SJSA1 (cell line): ENCODE measurements at regions not wholly inside any gene's neighbourhood (a gene's known extent, or its start where the extent isn't known, plus 50 kb on each side); places are given as distances from the start of the nearest gene placed in this dataset.
"Not testable (repeated sequence)": the region's sequence is repeated elsewhere in the genome, so short reads cannot be mapped to it uniquely, and the experiment has no call there.

Experiments used
- DNase-seq, 2 experiments: peaks; one replicate each; pipeline ENCODE4 v3.0.0-alpha.2; 2015 to 2020; ENCODE audit warnings: low spot score in 2 of 2, low read depth in 1 of 2
- H3K27ac ChIP-seq: fragments of 250-450 bp; sonication (Bioruptor Pico); 2 replicates; pipeline ENCODE4 v1.5.1; 2020; ENCODE audit warnings: mild to moderate bottlenecking, moderate library complexity
- H3K27me3 ChIP-seq: fragments of 250-450 bp; sonication (Bioruptor Pico); replicated peaks from 2 replicates; pipeline ENCODE4 v1.5.1; 2020; ENCODE audit warnings: mild to moderate bottlenecking, moderate library complexity
- H3K36me3 ChIP-seq: fragments of 250-450 bp; sonication (Bioruptor Pico); 2 replicates; pipeline ENCODE4 v1.5.1; 2020; ENCODE audit warnings: mild to moderate bottlenecking
- H3K4me1 ChIP-seq: fragments of 250-450 bp; sonication (Bioruptor Pico); replicated peaks from 2 replicates; pipeline ENCODE4 v1.6.1; 2021; ENCODE audit warnings: mild to moderate bottlenecking
- H3K4me3 ChIP-seq: fragments of 250-450 bp; sonication (Bioruptor Pico); 2 replicates; pipeline ENCODE4 v1.5.1; 2020; ENCODE audit warnings: mild to moderate bottlenecking
- H3K9me3 ChIP-seq: fragments of 250-450 bp; sonication (Bioruptor Pico); replicated peaks from 2 replicates; pipeline ENCODE4 v1.5.1; 2020; ENCODE audit warnings: mild to moderate bottlenecking

DNA sequence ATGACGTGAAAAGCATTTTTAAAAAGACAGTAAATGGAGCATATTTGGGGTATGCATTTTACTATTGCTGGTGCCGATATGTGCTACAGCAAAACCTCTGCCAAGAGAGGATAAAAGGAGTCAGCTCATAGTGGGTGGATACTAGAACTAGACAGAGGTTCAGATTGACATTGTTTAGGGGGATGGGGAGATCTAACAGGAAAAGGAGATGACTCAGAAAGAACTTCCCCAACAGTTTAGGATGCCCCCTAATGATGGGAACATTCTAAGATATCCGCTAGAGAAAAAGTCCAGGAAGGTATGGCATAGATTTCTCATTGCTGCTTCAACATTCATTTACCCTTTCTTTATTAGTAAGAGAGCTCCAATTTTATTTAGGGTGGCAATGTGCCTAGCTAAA lies 110.5 kb upstream of the CLEC14A start:
- Histone ChIP-seq H3K9me3 (no peaks in the 10 kb centered on the region), H3K27me3 (no peaks in the 10 kb centered on the region), H3K36me3 (no peaks in the 10 kb centered on the region), H3K4me1 (no peaks in the 10 kb centered on the region), H3K27ac (no peak overlapping the region), H3K4me3 (no peak overlapping the region)
- no peak for DNase-seq

DNA sequence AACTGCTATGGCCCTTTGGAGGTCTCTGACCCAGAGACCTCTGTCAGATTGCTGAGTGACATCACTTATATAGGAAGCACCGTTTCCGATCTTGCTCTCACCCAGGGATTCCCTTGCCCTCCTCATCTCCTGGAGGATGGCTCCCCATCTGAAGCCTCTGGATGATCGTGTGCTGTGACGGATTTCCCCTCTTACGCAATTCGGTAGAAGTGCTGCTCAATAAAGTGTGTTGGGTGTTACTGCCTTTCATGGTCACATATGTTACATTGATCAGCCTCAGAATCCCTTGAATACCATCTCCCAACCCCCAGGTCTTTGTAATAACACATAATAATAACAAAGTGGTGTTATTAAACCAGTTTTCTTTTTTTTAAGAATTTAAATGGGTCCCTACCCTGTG lies 107.3 kb upstream of the CLEC14A start:
- Histone ChIP-seq H3K4me3 (no peak overlapping the region), H3K36me3 (no peaks in the 10 kb centered on the region), H3K27me3 (no peaks in the 10 kb centered on the region), H3K9me3 (no peaks in the 10 kb centered on the region), H3K4me1 (no peaks in the 10 kb centered on the region), H3K27ac (no peak overlapping the region)
- no peak for DNase-seq

DNA sequence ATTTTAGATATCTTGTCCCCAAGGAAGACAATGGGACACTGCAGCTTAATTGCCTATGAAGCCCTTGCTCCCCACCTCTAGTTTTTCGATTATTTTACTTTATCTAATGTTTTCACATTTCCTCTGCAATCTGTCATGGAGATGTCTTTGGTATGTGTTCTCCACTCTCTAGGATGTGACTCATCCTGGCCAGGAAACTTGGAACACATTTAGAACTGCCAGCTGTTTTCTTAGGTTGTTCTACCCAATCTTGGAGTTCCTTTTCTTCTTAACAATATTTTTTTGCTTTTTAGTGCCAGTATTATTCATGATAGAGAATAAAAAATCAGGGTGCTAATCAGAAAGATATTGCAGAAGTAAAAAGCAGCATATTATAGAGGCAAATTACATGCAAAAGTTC lies 101.7 kb upstream of the CLEC14A start:
- no peaks in the 10 kb centered on the region for H3K36me3 ChIP-seq
- DNase-seq = no peak
- H3K9me3 ChIP-seq = no peaks in the 10 kb centered on the region
- H3K4me3 ChIP-seq = no peak overlapping the region
- no peaks in the 10 kb centered on the region for H3K27me3 ChIP-seq
- no peak overlapping the region for H3K27ac ChIP-seq
- no peaks in the 10 kb centered on the region for H3K4me1 ChIP-seq

DNA sequence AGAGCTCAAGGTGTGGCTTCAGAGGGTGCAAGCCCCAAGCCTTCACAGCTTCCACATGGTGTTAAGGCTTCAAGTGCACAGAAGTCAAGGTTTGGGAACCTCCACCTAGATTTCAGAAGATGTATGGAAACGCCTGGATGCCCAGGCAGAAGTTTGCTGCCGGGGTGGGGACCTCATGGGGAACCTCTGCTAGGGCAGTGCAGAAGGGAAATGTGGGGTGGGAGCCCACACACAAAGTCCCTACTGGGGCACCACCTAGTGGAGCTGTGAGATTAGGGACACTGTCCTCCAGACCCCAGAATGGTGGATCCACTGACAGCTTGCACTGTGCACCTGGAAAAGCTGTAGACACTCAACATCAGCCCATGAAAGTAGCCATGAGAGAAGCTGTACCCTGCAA lies 99.6 kb upstream of the CLEC14A start:
- H3K27ac ChIP-seq, H3K4me1 ChIP-seq, DNase-seq, H3K36me3 ChIP-seq, H3K4me3 ChIP-seq, H3K9me3 ChIP-seq, H3K27me3 ChIP-seq: not testable (repeated sequence)

DNA sequence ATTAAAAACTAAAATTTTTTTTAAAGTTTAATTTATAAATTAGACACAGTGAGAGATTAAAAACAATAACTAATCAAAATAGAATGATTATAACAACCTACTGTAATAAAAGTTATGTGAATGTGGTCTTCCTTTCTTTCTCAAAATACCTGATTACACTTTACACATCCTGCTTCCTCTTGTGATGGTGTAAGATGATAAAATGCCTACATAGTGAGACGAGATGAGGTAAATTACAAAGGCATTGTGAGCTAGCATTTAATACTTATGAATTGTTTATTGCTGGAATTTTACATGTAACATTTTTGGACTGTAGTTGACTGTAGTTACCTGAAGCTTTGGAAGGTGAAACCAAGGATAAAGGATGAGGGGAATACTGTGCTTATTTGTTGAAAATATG lies 94.2 kb upstream of the CLEC14A start:
- Histone ChIP-seq H3K4me1 (no peaks in the 10 kb centered on the region), H3K27ac (no peak overlapping the region), H3K9me3 (no peaks in the 10 kb centered on the region), H3K36me3 (no peaks in the 10 kb centered on the region), H3K4me3 (no peak overlapping the region), H3K27me3 (no peaks in the 10 kb centered on the region)
- no peak for DNase-seq

DNA sequence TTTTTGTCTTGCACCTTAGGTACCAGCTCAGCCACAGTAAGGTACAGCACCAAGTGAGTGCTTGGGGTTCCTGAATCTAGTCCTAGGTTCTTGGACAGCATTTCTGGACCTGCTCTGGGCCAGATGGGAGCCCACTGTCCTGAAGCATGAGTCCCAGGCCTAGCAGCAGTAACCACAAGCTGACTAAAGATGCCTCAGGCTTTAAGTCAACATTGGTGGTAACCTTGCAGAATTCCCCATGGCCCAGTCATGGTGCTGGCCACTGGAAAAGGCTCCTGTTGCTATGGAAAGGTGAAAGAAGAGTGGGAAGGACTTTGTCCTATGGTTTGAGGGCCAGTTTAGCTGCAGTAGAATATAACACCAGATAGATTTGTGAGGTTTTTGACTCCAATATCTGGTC lies 86.9 kb upstream of the CLEC14A start:
- Histone ChIP-seq H3K27ac (no peak overlapping the region), H3K27me3 (no peaks in the 10 kb centered on the region), H3K9me3 (no peaks in the 10 kb centered on the region), H3K4me3 (no peak overlapping the region), H3K36me3 (no peaks in the 10 kb centered on the region), H3K4me1 (no peaks in the 10 kb centered on the region)
- peak in 1 of 2 experiments; percentile 0 for DNase-seq

DNA sequence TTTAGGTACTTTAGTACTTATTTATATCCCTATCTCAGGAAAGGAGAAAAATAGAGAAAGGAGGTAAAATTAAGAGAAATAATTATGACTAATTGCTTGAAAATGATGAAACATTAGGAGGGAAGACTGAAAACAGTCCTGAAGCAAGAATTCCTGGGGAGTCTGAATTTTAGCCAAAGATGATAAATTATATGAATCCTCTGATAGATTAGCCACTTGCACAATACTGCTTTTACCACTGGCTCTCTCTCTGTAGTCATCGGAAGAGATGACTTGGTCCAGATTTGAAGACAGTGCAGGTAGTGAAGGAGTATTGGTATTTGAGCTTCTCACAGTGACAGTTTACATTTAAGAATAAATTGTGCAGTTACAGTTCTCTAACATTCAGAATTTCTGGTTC lies 83.8 kb upstream of the CLEC14A start:
- H3K4me1 ChIP-seq = no peaks in the 10 kb centered on the region
- H3K27me3 ChIP-seq = no peaks in the 10 kb centered on the region
- H3K4me3 ChIP-seq = no peak overlapping the region
- no peak overlapping the region for H3K27ac ChIP-seq
- no peaks in the 10 kb centered on the region for H3K9me3 ChIP-seq
- DNase-seq = no peak
- no peaks in the 10 kb centered on the region for H3K36me3 ChIP-seq

DNA sequence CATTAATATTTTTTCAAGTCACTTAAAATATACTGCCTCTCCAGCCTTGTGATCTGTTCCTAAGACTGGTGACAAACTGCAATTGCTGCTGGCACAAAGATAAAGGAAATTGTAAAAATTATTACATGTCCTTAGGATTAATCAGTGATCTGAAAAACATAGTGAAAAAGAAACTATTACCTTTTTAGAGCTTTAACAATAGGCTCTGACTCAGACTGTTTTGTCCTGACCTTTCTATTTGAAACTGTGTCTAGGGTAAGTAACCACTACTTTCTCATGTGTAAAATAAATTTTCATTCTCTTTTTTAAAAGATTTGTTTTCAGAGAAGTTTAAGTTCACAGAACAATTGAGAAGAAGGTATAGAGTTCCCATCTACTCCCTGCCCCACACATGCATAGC lies 80.4 kb upstream of the CLEC14A start:
- no peak for DNase-seq

DNA sequence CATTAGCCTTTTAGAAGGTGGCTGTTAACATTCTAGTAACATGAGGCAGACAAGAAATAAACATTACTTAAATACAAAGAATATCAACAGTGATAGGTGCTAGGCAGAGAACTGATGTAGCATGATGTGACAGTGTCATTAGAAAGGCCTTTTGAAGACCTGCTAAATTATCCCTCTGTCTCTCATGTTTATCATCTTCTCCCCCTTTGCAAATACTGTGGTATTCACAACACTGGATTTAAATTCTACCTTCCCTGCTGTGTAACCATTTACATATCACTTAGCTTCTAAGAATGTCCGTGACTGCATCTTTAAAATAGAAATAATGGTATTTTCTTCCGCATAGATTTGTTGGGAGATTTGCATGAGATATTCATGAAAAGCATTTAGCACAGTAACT lies 74.4 kb upstream of the CLEC14A start:
- Histone ChIP-seq H3K36me3 (no peaks in the 10 kb centered on the region), H3K27ac (no peak overlapping the region), H3K9me3 (no peaks in the 10 kb centered on the region), H3K4me1 (no peaks in the 10 kb centered on the region), H3K4me3 (no peak overlapping the region), H3K27me3 (no peaks in the 10 kb centered on the region)
- DNase-seq = no peak

More for the DNA sequence above, 80.4 kb upstream of the CLEC14A start:
- H3K27me3 ChIP-seq = no peaks in the 10 kb centered on the region
- no peaks in the 10 kb centered on the region for H3K4me1 ChIP-seq
- H3K4me3 ChIP-seq = no peak overlapping the region
- no peaks in the 10 kb centered on the region for H3K36me3 ChIP-seq
- no peak overlapping the region for H3K27ac ChIP-seq
- no peaks in the 10 kb centered on the region for H3K9me3 ChIP-seq

DNA sequence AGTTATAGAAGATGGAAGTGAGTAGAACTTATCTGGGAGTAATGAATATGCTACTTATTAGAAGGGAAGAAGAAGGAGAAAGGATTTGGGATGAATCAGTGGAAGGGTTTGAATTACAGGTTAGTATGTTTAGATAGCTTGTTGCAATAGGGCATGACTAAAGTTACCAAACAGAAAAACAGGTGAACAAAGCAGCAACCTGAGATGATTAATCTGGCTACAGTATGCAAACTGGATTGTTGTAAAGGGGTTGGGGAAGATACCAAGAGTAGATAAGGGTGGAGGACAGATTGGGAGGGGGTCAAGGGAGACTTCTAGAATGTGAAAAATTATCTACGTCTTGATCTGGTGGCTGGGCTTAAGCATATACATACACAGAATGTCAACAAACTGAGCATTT lies 73.4 kb upstream of the CLEC14A start:
- Histone ChIP-seq H3K4me3 (no peak overlapping the region), H3K9me3 (no peaks in the 10 kb centered on the region), H3K36me3 (no peaks in the 10 kb centered on the region), H3K27me3 (no peaks in the 10 kb centered on the region), H3K4me1 (no peaks in the 10 kb centered on the region), H3K27ac (no peak overlapping the region)
- no peak for DNase-seq

DNA sequence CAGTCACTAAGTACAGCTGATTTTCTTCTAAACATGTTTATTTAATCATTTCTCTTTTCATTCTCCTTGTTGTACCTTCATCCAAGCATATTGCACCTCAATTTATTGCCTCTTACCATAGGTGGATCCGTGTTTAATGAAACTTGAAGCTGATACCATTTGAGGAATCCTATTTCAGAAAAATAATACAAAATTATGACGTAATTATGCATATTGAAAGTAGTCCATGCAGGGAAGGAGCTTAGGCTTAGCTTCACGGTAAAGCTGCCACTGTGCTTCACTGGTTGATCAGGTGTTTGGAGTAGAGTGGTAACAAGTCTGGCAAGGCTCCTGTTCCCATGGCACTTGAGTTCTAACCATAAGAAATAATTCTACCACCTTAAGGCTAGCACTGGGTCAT lies 61.0 kb upstream of the CLEC14A start:
- Histone ChIP-seq H3K36me3 (no peaks in the 10 kb centered on the region), H3K27me3 (no peaks in the 10 kb centered on the region), H3K4me3 (no peak overlapping the region), H3K4me1 (no peaks in the 10 kb centered on the region), H3K9me3 (no peaks in the 10 kb centered on the region), H3K27ac (no peak overlapping the region)
- no peak for DNase-seq

DNA sequence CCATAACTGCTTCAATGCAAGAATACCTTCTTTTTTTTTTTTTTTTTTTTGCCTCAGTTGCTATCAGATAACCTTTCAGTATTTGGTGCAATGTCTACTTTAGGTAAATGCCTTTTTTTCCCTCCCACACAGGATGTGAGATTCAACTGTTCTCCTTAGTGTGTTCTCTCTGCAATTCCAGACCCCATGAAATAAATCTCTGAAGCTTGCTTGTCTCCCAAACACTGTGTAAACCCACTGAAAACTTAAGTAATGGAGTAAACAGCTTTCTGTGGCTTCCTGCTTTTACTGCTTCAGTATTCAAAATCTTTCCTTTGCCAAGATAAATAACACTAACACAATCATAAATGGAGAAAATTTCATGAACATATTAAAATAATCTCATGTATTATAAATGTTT lies 55.8 kb upstream of the CLEC14A start:
- DNase-seq = no peak
- no peaks in the 10 kb centered on the region for H3K36me3 ChIP-seq
- H3K27ac ChIP-seq = no peak overlapping the region
- no peaks in the 10 kb centered on the region for H3K27me3 ChIP-seq
- no peak overlapping the region for H3K4me3 ChIP-seq
- no peaks in the 10 kb centered on the region for H3K4me1 ChIP-seq
- no peaks in the 10 kb centered on the region for H3K9me3 ChIP-seq

DNA sequence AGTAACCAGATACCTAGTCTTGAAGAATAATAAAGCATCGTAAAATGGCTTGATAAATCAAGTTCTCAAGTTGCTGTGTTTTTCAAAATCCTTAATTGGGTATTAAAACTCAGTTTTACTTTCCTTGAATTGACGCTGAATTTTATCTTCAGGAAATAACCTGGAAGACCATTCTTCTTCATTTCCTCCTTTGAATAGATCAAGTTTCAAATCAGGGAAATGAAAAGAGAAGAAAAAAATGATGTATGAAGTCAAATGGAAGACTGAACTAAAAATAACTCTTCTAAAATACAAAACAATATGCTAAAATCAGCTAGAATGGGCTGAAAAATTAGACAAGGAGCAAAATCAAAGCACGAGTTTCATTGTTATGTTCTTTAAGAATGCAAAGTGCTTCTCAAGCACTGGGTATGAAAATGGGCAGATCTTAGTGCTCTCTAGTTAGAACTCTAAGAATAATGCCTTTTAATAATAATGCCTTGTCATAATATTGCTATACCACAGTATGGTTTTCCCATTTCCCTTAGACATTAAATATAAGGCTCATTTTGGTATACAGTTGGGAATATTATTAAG lies 54.6 kb upstream of the CLEC14A start:
- H3K4me3 ChIP-seq = no peak overlapping the region
- H3K27ac ChIP-seq = no peak overlapping the region
- no peaks in the 10 kb centered on the region for H3K9me3 ChIP-seq
- no peaks in the 10 kb centered on the region for H3K4me1 ChIP-seq
- no peaks in the 10 kb centered on the region for H3K27me3 ChIP-seq
- H3K36me3 ChIP-seq = no peaks in the 10 kb centered on the region
- DNase-seq = no peak

DNA sequence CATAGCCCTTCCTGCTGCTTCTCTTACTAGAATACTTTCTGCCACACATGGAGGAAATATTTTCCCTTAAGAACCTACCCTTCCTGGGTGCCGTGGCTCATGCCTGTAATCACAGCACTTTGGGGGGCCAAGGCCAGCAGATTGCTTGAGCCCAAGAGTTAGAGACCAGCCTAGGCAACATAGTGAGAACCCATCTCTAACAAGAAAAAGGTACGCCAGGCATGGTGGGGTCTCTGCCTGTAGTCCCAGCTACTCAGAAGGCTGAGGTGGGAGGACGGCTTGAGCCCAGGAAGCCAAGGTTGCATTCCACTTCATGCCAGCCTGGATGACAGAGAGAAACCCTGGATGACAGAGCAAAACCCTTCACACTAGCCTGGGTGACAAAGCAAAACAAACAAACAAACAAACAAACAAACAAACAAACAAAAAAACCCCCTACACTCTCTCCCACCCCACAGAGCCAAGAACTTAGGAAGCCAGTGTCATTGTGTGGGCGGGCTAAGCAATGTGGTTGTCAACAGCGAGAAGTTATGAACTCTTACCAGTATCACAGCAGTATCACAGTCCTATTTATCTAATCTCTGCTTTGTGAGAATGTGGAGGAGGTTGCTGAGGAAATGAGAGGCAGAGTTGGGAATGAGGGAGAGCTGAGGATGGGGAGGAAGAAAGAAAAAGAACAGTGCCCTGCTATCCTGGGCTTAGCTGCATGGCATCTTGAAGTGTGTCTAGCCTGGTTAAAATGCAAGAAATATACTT lies 53.8 kb upstream of the CLEC14A start:
- no peaks in the 10 kb centered on the region for H3K36me3 ChIP-seq
- no peaks in the 10 kb centered on the region for H3K4me1 ChIP-seq
- no peak overlapping the region for H3K4me3 ChIP-seq
- no peaks in the 10 kb centered on the region for H3K9me3 ChIP-seq
- H3K27ac ChIP-seq = no peak overlapping the region
- no peak for DNase-seq
- H3K27me3 ChIP-seq = no peaks in the 10 kb centered on the region
